Natural killer cell (primary cell): ENCODE measurements at regions not wholly inside any gene's neighbourhood (a gene's known extent, or its start where the extent isn't known, plus 50 kb on each side); places are given as distances from the start of the nearest gene placed in this dataset.
"Not testable (repeated sequence)": the region's sequence is repeated elsewhere in the genome, so short reads cannot be mapped to it uniquely, and the experiment has no call there.

ENCODE experiments used
- ATAC-seq, 3 donors: fragments of 150-1000 bp in 2 of 3; fragments of 200-7000 bp in 1 of 3; cut with Tn5 transposase; 1 replicate in 1 of 3; 2 replicates in 2 of 3; pipeline ENCODE4 v1.10.0; 2021; ENCODE audit warnings: mild to moderate bottlenecking in 2 of 3, moderate library complexity in 2 of 3
- DNase-seq, 2 donors: peaks; one replicate each; pipeline versions ENCODE4 v3.0.0 to v3.0.0-alpha.2; 2013 to 2021; ENCODE audit warnings: mixed read lengths in 1 of 2
- H3K27ac ChIP-seq: one replicate; pipeline ENCODE4 v1.5.1; 2013; ENCODE audit warnings: mild to moderate bottlenecking, low read length
- H3K27me3 ChIP-seq: one replicate; pipeline ENCODE4 v1.6.1; 2013; ENCODE audit warnings: low read length; ENCODE audit not compliant: control insufficient read depth, insufficient read depth
- H3K36me3 ChIP-seq: one replicate; pipeline ENCODE4 v1.6.1; 2013; ENCODE audit warnings: low read length; ENCODE audit not compliant: control insufficient read depth, insufficient read depth
- H3K4me1 ChIP-seq: one replicate; pipeline ENCODE4 v1.6.1; 2013; ENCODE audit warnings: low read length; ENCODE audit not compliant: control insufficient read depth, insufficient read depth
- H3K4me3 ChIP-seq: one replicate; pipeline ENCODE4 v1.5.1; 2013; ENCODE audit warnings: low read length
- H3K9me3 ChIP-seq: one replicate; pipeline ENCODE4 v1.6.1; 2013; ENCODE audit warnings: low read length; ENCODE audit not compliant: control insufficient read depth, insufficient read depth
- H3K27ac Mint-ChIP-seq, 2 donors: one replicate each; pipeline ENCODE4 v1.8.0; 2022; ENCODE audit warnings: mild to moderate bottlenecking in 2 of 2, mixed read lengths in 2 of 2, moderate library complexity in 1 of 2
- H3K27me3 Mint-ChIP-seq, 2 donors: one replicate each; pipeline ENCODE4 v1.8.0; 2022; ENCODE audit warnings: low read depth in 2 of 2, mixed read lengths in 2 of 2
- H3K36me3 Mint-ChIP-seq: one replicate; pipeline ENCODE4 v1.8.0; 2022; ENCODE audit warnings: mixed read lengths
- H3K4me1 Mint-ChIP-seq, 2 donors: one replicate each; pipeline ENCODE4 v1.8.0; 2022; ENCODE audit warnings: mixed read lengths in 2 of 2
- H3K4me3 Mint-ChIP-seq: one replicate; pipeline ENCODE4 v1.8.0; 2022; ENCODE audit warnings: mild to moderate bottlenecking, moderate library complexity, mixed read lengths
- H3K9me3 Mint-ChIP-seq, 2 donors: one replicate each; pipeline ENCODE4 v1.8.0; 2022; ENCODE audit warnings: mixed read lengths in 2 of 2
- WGBS: methylation state at CpG from one replicate; pipeline ENCODE4 v1.1.7; 2013; ENCODE audit warnings: missing lambda C conversion rate; ENCODE audit not compliant: insufficient coverage; 5-methylcytosine and 5-hydroxymethylcytosine counted together
- intact Hi-C: fragments of 100-400 bp; cut with micrococcal nuclease; formaldehyde crosslinking; loops from one replicate; pipeline ENCODE4 v1.14.2; 2022
- TF ChIP-seq, protein P1 (sequence below): fragments of 200-600 bp; IDR thresholded peaks from one replicate; pipeline ENCODE4 v1.8.0; 2022; ENCODE audit warnings: antibody characterized with exemption

DNA sequence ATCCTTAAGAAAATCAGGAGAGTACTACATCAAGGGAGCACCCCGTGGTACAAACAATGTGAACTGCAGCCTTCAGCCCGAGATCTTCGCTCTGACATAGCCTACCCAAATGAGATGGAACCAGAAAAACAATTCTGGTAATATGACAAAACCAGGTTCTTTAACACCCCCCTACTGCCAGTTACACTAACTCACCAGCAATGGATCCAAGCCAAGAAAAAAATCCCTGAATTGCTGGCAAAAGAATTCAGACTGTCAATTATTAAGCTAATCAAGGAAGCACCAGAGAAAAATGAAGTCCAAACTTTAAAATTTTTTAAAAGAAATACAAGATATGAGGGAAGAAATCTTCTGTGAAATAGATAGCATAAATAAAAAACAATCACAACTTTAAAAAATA, 101.7 kb upstream of the KLF8 start:
- peaks cover 12% of the 10 kb centered on the region for H3K9me3 ChIP-seq
- no peaks in the 10 kb centered on the region for H3K4me1 ChIP-seq
- H3K36me3 ChIP-seq: no peaks in the 10 kb centered on the region
- DNase-seq (no peak), ATAC-seq (no peak)
- Mint-ChIP-seq H3K36me3 (peaks cover 8% of the 10 kb centered on the region), H3K4me3 (no peak overlapping the region), H3K4me1 (no peaks in the 10 kb centered on the region), H3K27me3 (no peaks in the 10 kb centered on the region), H3K9me3 (peaks cover 0 to 31% of the 10 kb centered on the region in 2 donors), H3K27ac (no peak overlapping the region)
- H3K27me3 ChIP-seq: no peaks in the 10 kb centered on the region
- WGBS: 100% methylated on average over 3 of the region's 3 CpGs
- TF ChIP-seq, protein P1, sequence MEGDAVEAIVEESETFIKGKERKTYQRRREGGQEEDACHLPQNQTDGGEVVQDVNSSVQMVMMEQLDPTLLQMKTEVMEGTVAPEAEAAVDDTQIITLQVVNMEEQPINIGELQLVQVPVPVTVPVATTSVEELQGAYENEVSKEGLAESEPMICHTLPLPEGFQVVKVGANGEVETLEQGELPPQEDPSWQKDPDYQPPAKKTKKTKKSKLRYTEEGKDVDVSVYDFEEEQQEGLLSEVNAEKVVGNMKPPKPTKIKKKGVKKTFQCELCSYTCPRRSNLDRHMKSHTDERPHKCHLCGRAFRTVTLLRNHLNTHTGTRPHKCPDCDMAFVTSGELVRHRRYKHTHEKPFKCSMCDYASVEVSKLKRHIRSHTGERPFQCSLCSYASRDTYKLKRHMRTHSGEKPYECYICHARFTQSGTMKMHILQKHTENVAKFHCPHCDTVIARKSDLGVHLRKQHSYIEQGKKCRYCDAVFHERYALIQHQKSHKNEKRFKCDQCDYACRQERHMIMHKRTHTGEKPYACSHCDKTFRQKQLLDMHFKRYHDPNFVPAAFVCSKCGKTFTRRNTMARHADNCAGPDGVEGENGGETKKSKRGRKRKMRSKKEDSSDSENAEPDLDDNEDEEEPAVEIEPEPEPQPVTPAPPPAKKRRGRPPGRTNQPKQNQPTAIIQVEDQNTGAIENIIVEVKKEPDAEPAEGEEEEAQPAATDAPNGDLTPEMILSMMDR: no peak
- H3K27ac ChIP-seq: no peak overlapping the region
- intact Hi-C loops: no loop called here
- H3K4me3 ChIP-seq: no peak overlapping the region

GRCh38 chrX:56164135-56164534, 68.0 kb upstream of the KLF8 start:
- H3K36me3 Mint-ChIP-seq, H3K27me3 ChIP-seq, H3K9me3 ChIP-seq, intact Hi-C loops, ATAC-seq, DNase-seq, H3K4me3 ChIP-seq, H3K27ac ChIP-seq, H3K27ac Mint-ChIP-seq, H3K4me1 ChIP-seq, H3K4me1 Mint-ChIP-seq, H3K36me3 ChIP-seq, H3K4me3 Mint-ChIP-seq, H3K27me3 Mint-ChIP-seq: not testable (repeated sequence)
- H3K9me3 Mint-ChIP-seq: peaks cover 2 to 13% of the 10 kb centered on the region in 2 donors
- WGBS: no CpG with 5 or more reads among the region's 1 CpG
